Transverse colon (tissue), 4 donors: ENCODE measurements at regions not wholly inside any gene's neighbourhood (a gene's known extent, or its start where the extent isn't known, plus 50 kb on each side); places are given as distances from the start of the nearest gene placed in this dataset.

ENCODE experiments used
- DNase-seq: peaks from one replicate; pipeline ENCODE4 v3.0.0-alpha.2; 2019
- H3K27ac ChIP-seq, 4 donors: fragments of 200-600 bp; sonication (generic); 2 replicates each; pipeline ENCODE4 v1.5.1; 2016 to 2018; ENCODE audit warnings: inconsistent platforms in 4 of 4
- H3K27me3 ChIP-seq: fragments of 200-600 bp; sonication (generic); 2 replicates; pipeline ENCODE4 v1.5.1; 2017; ENCODE audit warnings: inconsistent platforms
- H3K36me3 ChIP-seq, 4 donors: fragments of 200-600 bp; sonication (generic); 2 replicates each; pipeline ENCODE4 v1.5.1; 2017 to 2019; ENCODE audit warnings: inconsistent platforms in 4 of 4
- H3K4me1 ChIP-seq, 4 donors: fragments of 200-600 bp; sonication (generic); 2 replicates each; pipeline ENCODE4 v1.5.1; 2017 to 2020; ENCODE audit warnings: inconsistent platforms in 4 of 4
- H3K4me3 ChIP-seq, 4 donors: fragments of 200-600 bp; sonication (generic); 1 replicate in 1 of 4; 2 replicates in 3 of 4; pipeline versions ENCODE4 v1.5.1 to v1.6.1; 2017 to 2019; ENCODE audit warnings: inconsistent platforms in 4 of 4
- H3K9me3 ChIP-seq, 2 donors: fragments of 200-600 bp; sonication (generic); 2 replicates each; pipeline ENCODE4 v1.5.1; 2017 to 2019; ENCODE audit warnings: inconsistent platforms in 2 of 2
- EP300 ChIP-seq: sonication (generic); formaldehyde crosslinking; IDR thresholded peaks from one replicate; pipeline ENCODE4 v1.6.1; 2017; ENCODE audit warnings: antibody characterized with exemption, low read depth
- POLR2A ChIP-seq: fragments of 450-650 bp; IDR thresholded peaks from one replicate; pipeline ENCODE4 v1.6.1; 2016; ENCODE audit warnings: antibody characterized with exemption, mild to moderate bottlenecking, moderate library complexity
- POLR2AphosphoS5 ChIP-seq, 3 donors: sonication (generic); formaldehyde crosslinking; IDR thresholded peaks; one replicate each; pipeline ENCODE4 v1.6.1; 2016; ENCODE audit warnings: antibody characterized with exemption in 3 of 3
- WGBS, 2 donors: methylation state at CpG; one replicate each; pipeline ENCODE4 v1.1.5; 2018; ENCODE audit warnings: low coverage in 1 of 2; 5-methylcytosine and 5-hydroxymethylcytosine counted together
- in situ Hi-C, 4 donors: fragments of 200-750 bp; cut with MboI; loops; one replicate each; pipeline versions ENCODE4 v1.15.0 to v1.15.1; 2017; ENCODE audit warnings: low sequenced_read_pairs in 3 of 4, low pct_ligation_motif_present in 1 of 4, low pct_unique_long_range_greater_than_20kb in 1 of 4
- intact Hi-C: fragments of 100-400 bp; cut with DNase I; formaldehyde crosslinking; loops from one replicate; pipeline ENCODE4 v1.15.1; 2023; ENCODE audit warnings: low total_unique reads
- TF ChIP-seq, protein P1 (sequence below), 5 experiments: fragments of 200-600 bp in 3 of 5; fragments of 450-650 bp in 2 of 5; sonication (generic) in 3 of 5; IDR thresholded peaks; 1 replicate in 2 of 5; 2 replicates in 3 of 5; pipeline ENCODE4 v1.5.1; 2016 to 2017; ENCODE audit warnings: antibody characterized with exemption in 5 of 5, inconsistent platforms in 3 of 5, mild to moderate bottlenecking in 2 of 5, moderate library complexity in 1 of 5

DNA sequence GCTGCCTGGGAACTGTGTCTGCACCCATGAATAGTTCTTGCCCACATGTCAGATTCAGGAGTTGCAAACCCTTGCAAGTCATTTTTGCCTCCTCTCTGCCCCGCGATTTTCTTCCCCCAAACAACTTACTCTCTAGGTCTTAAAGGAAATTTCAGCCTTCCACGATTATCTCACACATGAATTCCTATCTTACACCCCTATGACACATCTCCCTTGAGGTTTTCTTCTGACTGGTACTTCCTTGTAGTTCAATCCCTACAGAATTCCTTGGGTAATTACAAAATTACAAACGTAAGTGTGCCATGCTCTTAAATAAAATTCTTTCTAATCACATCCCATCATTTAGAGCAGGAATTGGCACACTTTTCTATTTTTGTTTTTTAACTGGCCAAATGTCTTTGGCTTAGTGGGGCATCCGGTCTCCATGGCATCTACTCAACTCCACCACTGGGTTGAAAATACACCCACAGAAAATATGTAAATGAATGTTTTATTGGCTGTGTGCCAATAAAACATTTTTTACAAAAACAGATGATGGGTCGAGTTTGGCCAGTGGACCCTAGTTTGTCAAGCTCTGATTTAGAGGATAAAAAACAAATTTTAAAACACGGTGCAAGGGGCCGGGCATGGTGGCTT lies 536.4 kb upstream of the AMELY start:
- H3K27me3 ChIP-seq = no peaks in the 10 kb centered on the region
- no peaks in the 10 kb centered on the region for H3K4me1 ChIP-seq
- TF ChIP-seq EP300 (no peak), POLR2A (no peak)
- H3K4me3 ChIP-seq = no peak overlapping the region
- in situ Hi-C loops = no loop called here
- no peak overlapping the region for H3K27ac ChIP-seq
- H3K9me3 ChIP-seq = no peaks in the 10 kb centered on the region
- H3K36me3 ChIP-seq = no peaks in the 10 kb centered on the region
- WGBS, 2 donors = 64% methylated on average over 1 of the region's 8 CpGs; no CpG with 5 or more reads in 1 of the 2 donors
- intact Hi-C loops = no loop called here
- DNase-seq = no peak

DNA sequence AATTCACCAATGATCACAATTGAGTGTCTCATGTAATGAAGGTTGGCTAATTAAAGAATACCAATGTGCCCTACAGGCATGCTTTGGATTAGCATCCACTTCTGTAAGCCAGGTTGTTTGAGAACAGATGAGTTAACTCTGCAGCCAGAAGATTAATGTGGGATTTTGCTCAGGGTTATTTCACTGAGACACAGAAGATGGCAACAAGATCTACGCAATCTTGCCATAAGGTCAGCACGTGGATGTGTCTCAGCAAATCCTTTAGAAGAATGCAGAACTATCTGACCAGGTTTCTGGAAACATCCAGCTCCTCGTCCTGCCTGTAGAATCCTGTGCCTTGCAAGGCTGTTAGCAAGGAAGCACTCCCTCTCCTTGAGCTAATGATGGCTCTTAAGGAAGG lies 532.6 kb upstream of the AMELY start:
- no CpG with 5 or more reads among the region's 3 CpGs for WGBS, 2 donors
- Histone ChIP-seq H3K9me3 (no peaks in the 10 kb centered on the region), H3K4me3 (no peak overlapping the region), H3K27ac (no peak overlapping the region), H3K4me1 (no peaks in the 10 kb centered on the region), H3K36me3 (no peaks in the 10 kb centered on the region), H3K27me3 (no peaks in the 10 kb centered on the region)
- intact Hi-C loops (no loop called here), in situ Hi-C loops (no loop called here)
- no peak for DNase-seq
- TF ChIP-seq EP300 = no peak
- no peak for TF ChIP-seq POLR2A
- no peak for TF ChIP-seq POLR2AphosphoS5 (IDR thresholded peaks at IDR 0.05)
- TF ChIP-seq, protein P1, sequence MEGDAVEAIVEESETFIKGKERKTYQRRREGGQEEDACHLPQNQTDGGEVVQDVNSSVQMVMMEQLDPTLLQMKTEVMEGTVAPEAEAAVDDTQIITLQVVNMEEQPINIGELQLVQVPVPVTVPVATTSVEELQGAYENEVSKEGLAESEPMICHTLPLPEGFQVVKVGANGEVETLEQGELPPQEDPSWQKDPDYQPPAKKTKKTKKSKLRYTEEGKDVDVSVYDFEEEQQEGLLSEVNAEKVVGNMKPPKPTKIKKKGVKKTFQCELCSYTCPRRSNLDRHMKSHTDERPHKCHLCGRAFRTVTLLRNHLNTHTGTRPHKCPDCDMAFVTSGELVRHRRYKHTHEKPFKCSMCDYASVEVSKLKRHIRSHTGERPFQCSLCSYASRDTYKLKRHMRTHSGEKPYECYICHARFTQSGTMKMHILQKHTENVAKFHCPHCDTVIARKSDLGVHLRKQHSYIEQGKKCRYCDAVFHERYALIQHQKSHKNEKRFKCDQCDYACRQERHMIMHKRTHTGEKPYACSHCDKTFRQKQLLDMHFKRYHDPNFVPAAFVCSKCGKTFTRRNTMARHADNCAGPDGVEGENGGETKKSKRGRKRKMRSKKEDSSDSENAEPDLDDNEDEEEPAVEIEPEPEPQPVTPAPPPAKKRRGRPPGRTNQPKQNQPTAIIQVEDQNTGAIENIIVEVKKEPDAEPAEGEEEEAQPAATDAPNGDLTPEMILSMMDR (IDR thresholded peaks at IDR 0.05) = no peak

DNA sequence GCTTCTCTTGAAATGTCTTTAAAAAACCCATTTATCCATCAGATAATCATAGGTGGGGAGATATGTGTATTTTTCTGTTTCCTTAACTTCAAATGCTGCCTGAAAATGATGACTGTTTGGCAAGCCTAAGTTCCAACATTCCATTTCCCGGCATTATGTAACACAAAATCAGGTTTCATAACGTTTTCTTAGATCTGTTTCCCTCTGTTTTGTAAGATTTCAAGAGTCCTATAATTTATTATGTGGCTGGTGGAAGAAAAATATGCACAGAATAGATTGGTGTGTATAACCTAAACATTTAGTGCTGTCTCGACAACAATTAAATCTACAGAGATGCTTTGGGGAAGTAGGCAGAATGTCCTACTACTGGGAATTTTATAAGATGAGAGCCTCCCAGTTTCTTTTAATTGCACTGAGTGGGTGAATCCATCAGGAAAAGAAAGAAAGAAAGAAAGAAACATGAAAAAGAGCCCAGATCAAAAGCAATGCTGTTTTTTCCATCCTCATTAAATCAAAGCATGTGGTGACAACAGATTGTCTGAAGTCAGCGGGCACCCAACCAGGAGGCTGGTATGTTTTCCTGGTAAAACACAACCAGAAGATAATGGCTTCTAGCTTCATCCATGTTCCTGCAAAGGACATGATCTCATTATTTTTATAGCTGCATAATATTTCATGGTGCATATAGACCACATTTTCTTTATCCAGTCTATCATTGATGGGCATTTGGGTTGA lies 529.4 kb upstream of the AMELY start:
- in situ Hi-C loops = no loop called here
- TF ChIP-seq POLR2AphosphoS5 (IDR thresholded peaks at IDR 0.05) (no peak), POLR2A (no peak), EP300 (no peak)
- Histone ChIP-seq H3K4me1 (no peaks in the 10 kb centered on the region), H3K9me3 (no peaks in the 10 kb centered on the region), H3K27ac (no peak overlapping the region), H3K36me3 (no peaks in the 10 kb centered on the region), H3K4me3 (no peak overlapping the region), H3K27me3 (no peaks in the 10 kb centered on the region)
- DNase-seq = no peak
- intact Hi-C loops = no loop called here
- WGBS, 2 donors = 60% methylated on average over 2 of the region's 4 CpGs; no CpG with 5 or more reads in 1 of the 2 donors

DNA sequence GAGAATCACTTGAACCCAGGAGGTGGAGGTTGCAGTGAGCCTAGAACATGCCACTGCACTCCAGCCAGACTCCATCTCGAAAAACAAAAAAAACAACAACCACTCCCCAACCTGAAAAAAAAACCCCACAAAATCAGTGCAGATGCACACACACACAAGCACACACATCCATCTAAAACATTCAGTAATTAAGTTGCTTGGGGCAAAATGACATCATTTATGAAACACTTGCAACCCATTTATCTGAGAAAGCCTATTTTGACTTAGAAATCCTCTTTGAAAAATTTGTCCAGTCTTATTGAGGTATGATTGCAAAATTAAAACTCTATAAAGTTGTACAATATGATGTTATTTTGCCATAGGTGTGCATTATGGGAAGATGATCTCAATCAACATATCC lies 525.5 kb upstream of the AMELY start:
- in situ Hi-C loops (no loop called here), intact Hi-C loops (no loop called here)
- no peak for DNase-seq
- Histone ChIP-seq H3K4me1 (no peaks in the 10 kb centered on the region), H3K36me3 (no peaks in the 10 kb centered on the region), H3K27ac (no peak overlapping the region), H3K9me3 (no peaks in the 10 kb centered on the region), H3K4me3 (no peak overlapping the region), H3K27me3 (no peaks in the 10 kb centered on the region)
- whole genome bisulfite sequencing, 2 donors = no CpG with 5 or more reads among the region's 1 CpG
- TF ChIP-seq POLR2A = no peak
- no peak for TF ChIP-seq POLR2AphosphoS5 (IDR thresholded peaks at IDR 0.05)
- TF ChIP-seq EP300 = no peak
- TF ChIP-seq, protein P1 (IDR thresholded peaks at IDR 0.05) = no peak
